Eye (tissue), 1 donor: ENCODE measurements at regions not wholly inside any gene's neighbourhood (a gene's known extent, or its start where the extent isn't known, plus 50 kb on each side); places are given as distances from the start of the nearest gene placed in this dataset.

Experiments used
- DNase-seq: peaks from one replicate; pipeline ENCODE4 v3.0.0-alpha.2; 2015

GRCh38 chr2:3099145-3099859 lies 278.3 kb downstream of the EIPR1 start:
- no peak for DNase-seq

GRCh38 chr2:3098231-3098630 lies 279.4 kb downstream of the EIPR1 start:
- DNase-seq = no peak

- no peak for DNase-seq
These were observed 279.8 kb downstream of the EIPR1 start for GRCh38 chr2:3097804-3098203.

- no peak for DNase-seq
These were observed 282.3 kb downstream of the EIPR1 start for GRCh38 chr2:3094999-3095958.

GRCh38 chr2:3094318-3094717 lies 283.3 kb downstream of the EIPR1 start:
- no peak for DNase-seq

- no peak for DNase-seq
These were observed 285.9 kb downstream of the EIPR1 start for GRCh38 chr2:3091696-3092095.

GRCh38 chr2:3082705-3083104 lies 294.9 kb downstream of the EIPR1 start:
- no peak for DNase-seq

GRCh38 chr2:3079959-3080948 lies 297.4 kb downstream of the EIPR1 start:
- no peak for DNase-seq

- DNase-seq = no peak
These were observed 298.2 kb downstream of the EIPR1 start for GRCh38 chr2:3079466-3079865.

GRCh38 chr2:3078684-3079083 lies 298.9 kb downstream of the EIPR1 start:
- no peak for DNase-seq

GRCh38 chr2:3076848-3077642 lies 300.6 kb downstream of the EIPR1 start:
- peak; percentile 62 for DNase-seq

GRCh38 chr2:3075991-3076340 lies 301.7 kb downstream of the EIPR1 start:
- DNase-seq = no peak

- DNase-seq = no peak
These were observed 302.2 kb downstream of the EIPR1 start for GRCh38 chr2:3075316-3075990.

GRCh38 chr2:3073704-3074103 lies 303.9 kb downstream of the EIPR1 start:
- no peak for DNase-seq

- peak; percentile 25 for DNase-seq
These were observed 304.5 kb downstream of the EIPR1 start for GRCh38 chr2:3073041-3073595.

- DNase-seq = no peak
These were observed 305.8 kb downstream of the EIPR1 start for GRCh38 chr2:3071685-3072263.

- no peak for DNase-seq
These were observed 310.8 kb downstream of the EIPR1 start for GRCh38 chr2:3066831-3067230.

- DNase-seq = no peak
These were observed 311.7 kb downstream of the EIPR1 start for GRCh38 chr2:3065928-3066327.

GRCh38 chr2:3062476-3063260 lies 314.9 kb downstream of the EIPR1 start:
- no peak for DNase-seq

- DNase-seq = no peak
These were observed 317.6 kb downstream of the EIPR1 start for GRCh38 chr2:3060049-3060448.
